GM18858 (cell line): ENCODE measurements at regions not wholly inside any gene's neighbourhood (a gene's known extent, or its start where the extent isn't known, plus 50 kb on each side); places are given as distances from the start of the nearest gene placed in this dataset.
"Not testable (repeated sequence)": the region's sequence is repeated elsewhere in the genome, so short reads cannot be mapped to it uniquely, and the experiment has no call there.

Experiments
- ATAC-seq: cut with Tn5 transposase; IDR thresholded peaks from one replicate; pipeline ENCODE4 v1.9.1; 2021; ENCODE audit not compliant: unreplicated experiment

- ATAC-seq: no peak
Observed at GRCh38 chr16:64269756-64270155, 852.1 kb downstream of the CDH11 start.

GRCh38 chr16:64265756-64266155 lies 856.1 kb downstream of the CDH11 start:
- ATAC-seq: no peak

GRCh38 chr16:64260631-64261401 lies 861.0 kb downstream of the CDH11 start:
- not testable (repeated sequence) for ATAC-seq

GRCh38 chr16:64254443-64255367 lies 867.2 kb downstream of the CDH11 start:
- no peak for ATAC-seq

GRCh38 chr16:64253525-64253924 lies 868.3 kb downstream of the CDH11 start:
- ATAC-seq: no peak

GRCh38 chr16:64253096-64253495 lies 868.8 kb downstream of the CDH11 start:
- no peak for ATAC-seq

- ATAC-seq: no peak
Observed at GRCh38 chr16:64251742-64252141, 870.1 kb downstream of the CDH11 start.

- ATAC-seq: no peak
Observed at GRCh38 chr16:64250866-64251265, 871.0 kb downstream of the CDH11 start.

- no peak for ATAC-seq
Observed at GRCh38 chr16:64242492-64242891, 879.4 kb downstream of the CDH11 start.

GRCh38 chr16:64240586-64240985 lies 881.3 kb downstream of the CDH11 start:
- ATAC-seq: no peak

GRCh38 chr16:64238571-64238970 lies 883.3 kb downstream of the CDH11 start:
- ATAC-seq: no peak

- ATAC-seq: no peak
Observed at GRCh38 chr16:64236316-64236715, 885.5 kb downstream of the CDH11 start.

GRCh38 chr16:64234200-64234599 lies 887.7 kb downstream of the CDH11 start:
- ATAC-seq: no peak

GRCh38 chr16:64225696-64226095 lies 896.2 kb downstream of the CDH11 start:
- ATAC-seq: no peak

- ATAC-seq: no peak
Observed at GRCh38 chr16:64225036-64225435, 896.8 kb downstream of the CDH11 start.

- no peak for ATAC-seq
Observed at GRCh38 chr16:64217789-64218535, 903.9 kb downstream of the CDH11 start.

GRCh38 chr16:64215730-64216129 lies 906.1 kb downstream of the CDH11 start:
- no peak for ATAC-seq

- no peak for ATAC-seq
Observed at GRCh38 chr16:64211331-64211730, 910.5 kb downstream of the CDH11 start.

- no peak for ATAC-seq
Observed at GRCh38 chr16:64206862-64207261, 915.0 kb downstream of the CDH11 start.

- ATAC-seq: no peak
Observed at GRCh38 chr16:64203126-64203525, 918.7 kb downstream of the CDH11 start.

- ATAC-seq: no peak
Observed at GRCh38 chr16:64202571-64202970, 919.3 kb downstream of the CDH11 start.
